GM06990 (cell line): ENCODE measurements at regions not wholly inside any gene's neighbourhood (a gene's known extent, or its start where the extent isn't known, plus 50 kb on each side); places are given as distances from the start of the nearest gene placed in this dataset.

Experiments used
- DNase-seq: peaks from one replicate; pipeline ENCODE4 v3.0.0-alpha.2; 2011; ENCODE audit not compliant: insufficient read length; ENCODE audit errors: extremely low read depth
- H3K27me3 ChIP-seq: replicated peaks from 2 replicates; pipeline ENCODE4 v1.6.0; 2011; ENCODE audit warnings: low read length; ENCODE audit not compliant: control insufficient read depth, insufficient read depth
- H3K36me3 ChIP-seq: 2 replicates; pipeline ENCODE4 v1.5.1; 2011; ENCODE audit warnings: low read length; ENCODE audit not compliant: control insufficient read depth, insufficient read depth
- H3K4me3 ChIP-seq: replicated peaks from 2 replicates; pipeline ENCODE4 v1.5.1; 2011; ENCODE audit warnings: low read depth, mild to moderate bottlenecking, control low read depth, low read length
- CTCF ChIP-seq: IDR thresholded peaks from 2 replicates; pipeline ENCODE4 v1.5.1; 2011; ENCODE audit warnings: low read length, control low read depth, mild to moderate bottlenecking, inconsistent platforms; ENCODE audit not compliant: insufficient read depth, poor library complexity, severe bottlenecking

GRCh38 chr10:91726355-91726754, 71.9 kb upstream of the TNKS2 start:
- no peak for DNase-seq
- no peak for TF ChIP-seq CTCF
- H3K4me3 ChIP-seq, result no peak overlapping the region
- no peaks in the 10 kb centered on the region for H3K27me3 ChIP-seq
- no peaks in the 10 kb centered on the region for H3K36me3 ChIP-seq

GRCh38 chr10:91724933-91725332, 73.3 kb upstream of the TNKS2 start:
- Histone ChIP-seq H3K27me3 (no peaks in the 10 kb centered on the region), H3K4me3 (no peak overlapping the region), H3K36me3 (no peaks in the 10 kb centered on the region)
- no peak for DNase-seq
- no peak for TF ChIP-seq CTCF

GRCh38 chr10:91713461-91714072, 80.7 kb upstream of the PPP1R3C start:
- DNase-seq, result no peak
- TF ChIP-seq CTCF, result no peak
- no peaks in the 10 kb centered on the region for H3K36me3 ChIP-seq
- H3K27me3 ChIP-seq, result no peaks in the 10 kb centered on the region
- no peak overlapping the region for H3K4me3 ChIP-seq

- H3K27me3 ChIP-seq, result no peaks in the 10 kb centered on the region
- TF ChIP-seq CTCF, result no peak
- H3K4me3 ChIP-seq, result no peak overlapping the region
These were observed 79.2 kb upstream of the PPP1R3C start for GRCh38 chr10:91711885-91712680.

GRCh38 chr10:91709394-91709798, 76.5 kb upstream of the PPP1R3C start:
- no peak for TF ChIP-seq CTCF
- H3K4me3 ChIP-seq, result no peak overlapping the region
- no peaks in the 10 kb centered on the region for H3K36me3 ChIP-seq
- DNase-seq, result no peak
- H3K27me3 ChIP-seq, result no peaks in the 10 kb centered on the region

More at GRCh38 chr10:91711885-91712680, 79.2 kb upstream of the PPP1R3C start:
- H3K36me3 ChIP-seq, result no peaks in the 10 kb centered on the region
- no peak for DNase-seq
